Activated T-helper 17 cell treated with anti-CD3 and anti-CD28 coated beads, Interleukin-2, amount 50 U/mL, for 72 hours (primary cell): ENCODE measurements at regions not wholly inside any gene's neighbourhood (a gene's known extent, or its start where the extent isn't known, plus 50 kb on each side); places are given as distances from the start of the nearest gene placed in this dataset.
A peak's percentile ranks its signal among the peaks of the same experiment; 100 is the strongest.
"Not testable (repeated sequence)": the region's sequence is repeated elsewhere in the genome, so short reads cannot be mapped to it uniquely, and the experiment has no call there.

Experiments used
- ATAC-seq: fragments of 150-1000 bp; cut with Tn5 transposase; replicated peaks from 2 replicates; pipeline ENCODE4 v1.10.0; 2021; ENCODE audit warnings: mild to moderate bottlenecking, moderate library complexity
- H3K27ac Mint-ChIP-seq: one replicate; pipeline ENCODE4 v1.8.0; 2022; ENCODE audit warnings: mixed read lengths
- H3K27me3 Mint-ChIP-seq: one replicate; pipeline ENCODE4 v1.8.0; 2022; ENCODE audit warnings: mixed read lengths
- H3K36me3 Mint-ChIP-seq: one replicate; pipeline ENCODE4 v1.8.0; 2022; ENCODE audit warnings: low read depth, mild to moderate bottlenecking, mixed read lengths
- H3K4me1 Mint-ChIP-seq: one replicate; pipeline ENCODE4 v1.8.0; 2022; ENCODE audit warnings: mixed read lengths
- H3K4me3 Mint-ChIP-seq: one replicate; pipeline ENCODE4 v1.8.0; 2022; ENCODE audit warnings: mild to moderate bottlenecking, mixed read lengths
- H3K9me3 Mint-ChIP-seq: one replicate; pipeline ENCODE4 v1.8.0; 2022; ENCODE audit warnings: mixed read lengths

DNA sequence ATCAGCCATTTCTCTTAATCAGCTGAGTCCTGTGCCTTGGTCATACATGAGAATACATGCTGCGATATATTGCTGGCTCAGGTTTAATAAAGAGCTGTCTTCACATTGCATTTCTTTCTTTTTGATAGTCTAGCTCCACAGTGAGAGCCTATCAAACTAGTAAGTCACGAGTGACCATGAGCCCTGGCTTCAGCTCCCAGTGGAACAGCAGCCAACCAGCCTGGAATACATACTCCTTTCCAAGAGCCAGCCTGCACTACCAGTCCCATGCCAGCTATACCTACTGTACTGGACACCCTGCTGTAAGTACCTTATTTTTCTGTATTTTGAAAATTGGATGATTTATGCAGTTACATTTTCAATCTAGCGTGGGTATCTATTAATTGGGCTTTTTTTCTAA is 98.0 kb upstream of the RBMS3 start:
- Mint-ChIP-seq H3K9me3 (peaks cover 19% of the 10 kb centered on the region), H3K27ac (peak overlapping the region; percentile 16)
- H3K36me3 Mint-ChIP-seq, H3K27me3 Mint-ChIP-seq, ATAC-seq, H3K4me1 Mint-ChIP-seq, H3K4me3 Mint-ChIP-seq: not testable (repeated sequence)

- H3K27me3 Mint-ChIP-seq, result no peaks in the 10 kb centered on the region
- peak; percentile 65 for ATAC-seq
- peak overlapping the region; percentile 5 for H3K4me3 Mint-ChIP-seq
- no peaks in the 10 kb centered on the region for H3K4me1 Mint-ChIP-seq
- H3K36me3 Mint-ChIP-seq, result no peaks in the 10 kb centered on the region
- peak overlapping the region; percentile 16 for H3K27ac Mint-ChIP-seq
- H3K9me3 Mint-ChIP-seq, result peaks cover 19% of the 10 kb centered on the region
Measured at GRCh38 chr3:29183346-29184087, 97.4 kb upstream of the RBMS3 start.

GRCh38 chr3:29185706-29186105 is 95.2 kb upstream of the RBMS3 start:
- no peak overlapping the region for H3K27ac Mint-ChIP-seq
- peaks cover 7% of the 10 kb centered on the region for H3K9me3 Mint-ChIP-seq
- no peaks in the 10 kb centered on the region for H3K36me3 Mint-ChIP-seq
- no peaks in the 10 kb centered on the region for H3K4me1 Mint-ChIP-seq
- no peak for ATAC-seq
- H3K27me3 Mint-ChIP-seq, result no peaks in the 10 kb centered on the region
- no peak overlapping the region for H3K4me3 Mint-ChIP-seq

GRCh38 chr3:29186131-29186599 is 94.7 kb upstream of the RBMS3 start:
- peaks cover 4% of the 10 kb centered on the region for H3K9me3 Mint-ChIP-seq

GRCh38 chr3:29186982-29187725 is 93.7 kb upstream of the RBMS3 start:
- Mint-ChIP-seq H3K27ac (peak overlapping the region; percentile 13), H3K4me1 (no peaks in the 10 kb centered on the region), H3K36me3 (no peaks in the 10 kb centered on the region), H3K27me3 (no peaks in the 10 kb centered on the region), H3K9me3 (peaks cover 4% of the 10 kb centered on the region), H3K4me3 (no peak overlapping the region)
- peak; percentile 53 for ATAC-seq

More at GRCh38 chr3:29186131-29186599, 94.7 kb upstream of the RBMS3 start:
- ATAC-seq, result no peak
- H3K27me3 Mint-ChIP-seq, result no peaks in the 10 kb centered on the region
- H3K4me3 Mint-ChIP-seq, result no peak overlapping the region
- no peaks in the 10 kb centered on the region for H3K36me3 Mint-ChIP-seq
- H3K27ac Mint-ChIP-seq, result no peak overlapping the region
- no peaks in the 10 kb centered on the region for H3K4me1 Mint-ChIP-seq

DNA sequence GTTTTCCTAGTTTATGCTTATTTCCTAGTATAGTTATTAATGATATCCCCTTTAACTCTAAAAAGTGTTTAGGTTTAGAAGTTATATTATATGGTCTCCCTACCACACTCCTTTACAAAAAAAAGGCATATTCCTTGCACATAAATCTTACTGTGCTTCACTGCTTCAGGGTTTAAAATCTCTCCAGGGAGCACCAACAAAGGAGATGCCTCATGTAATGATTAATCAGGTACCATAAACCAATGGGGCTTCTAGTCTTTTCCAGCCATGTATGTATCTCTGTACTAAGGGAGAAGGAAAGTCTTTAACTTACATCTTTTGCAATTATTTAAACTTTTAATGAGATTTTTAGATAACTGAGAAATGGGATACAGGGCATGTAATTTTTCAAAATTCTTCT is 91.5 kb upstream of the RBMS3 start:
- Mint-ChIP-seq H3K4me1 (no peaks in the 10 kb centered on the region), H3K27me3 (no peaks in the 10 kb centered on the region), H3K36me3 (no peaks in the 10 kb centered on the region), H3K4me3 (no peak overlapping the region), H3K9me3 (peaks cover 8% of the 10 kb centered on the region), H3K27ac (no peak overlapping the region)
- no peak for ATAC-seq

GRCh38 chr3:29194139-29194538 is 86.7 kb upstream of the RBMS3 start:
- no peak overlapping the region for H3K27ac Mint-ChIP-seq
- H3K36me3 Mint-ChIP-seq, result no peaks in the 10 kb centered on the region
- H3K27me3 Mint-ChIP-seq, result no peaks in the 10 kb centered on the region
- peaks cover 14% of the 10 kb centered on the region for H3K9me3 Mint-ChIP-seq
- H3K4me1 Mint-ChIP-seq, result no peaks in the 10 kb centered on the region
- H3K4me3 Mint-ChIP-seq, result no peak overlapping the region
- ATAC-seq, result no peak

- Mint-ChIP-seq H3K4me1 (no peaks in the 10 kb centered on the region), H3K27me3 (no peaks in the 10 kb centered on the region), H3K27ac (no peak overlapping the region), H3K9me3 (peaks cover 14% of the 10 kb centered on the region), H3K4me3 (no peak overlapping the region), H3K36me3 (no peaks in the 10 kb centered on the region)
- ATAC-seq, result no peak
Measured at GRCh38 chr3:29195056-29195455, 85.8 kb upstream of the RBMS3 start.

- Mint-ChIP-seq H3K27ac (no peak overlapping the region), H3K36me3 (no peaks in the 10 kb centered on the region), H3K4me3 (no peak overlapping the region), H3K4me1 (no peaks in the 10 kb centered on the region), H3K9me3 (no peaks in the 10 kb centered on the region), H3K27me3 (no peaks in the 10 kb centered on the region)
- ATAC-seq, result no peak
Measured at GRCh38 chr3:29201604-29202003, 79.3 kb upstream of the RBMS3 start.

- Mint-ChIP-seq H3K36me3 (no peaks in the 10 kb centered on the region), H3K4me1 (no peaks in the 10 kb centered on the region), H3K27ac (no peak overlapping the region), H3K27me3 (no peaks in the 10 kb centered on the region), H3K9me3 (no peaks in the 10 kb centered on the region), H3K4me3 (no peak overlapping the region)
- ATAC-seq, result no peak
Measured at GRCh38 chr3:29202378-29202777, 78.5 kb upstream of the RBMS3 start.

DNA sequence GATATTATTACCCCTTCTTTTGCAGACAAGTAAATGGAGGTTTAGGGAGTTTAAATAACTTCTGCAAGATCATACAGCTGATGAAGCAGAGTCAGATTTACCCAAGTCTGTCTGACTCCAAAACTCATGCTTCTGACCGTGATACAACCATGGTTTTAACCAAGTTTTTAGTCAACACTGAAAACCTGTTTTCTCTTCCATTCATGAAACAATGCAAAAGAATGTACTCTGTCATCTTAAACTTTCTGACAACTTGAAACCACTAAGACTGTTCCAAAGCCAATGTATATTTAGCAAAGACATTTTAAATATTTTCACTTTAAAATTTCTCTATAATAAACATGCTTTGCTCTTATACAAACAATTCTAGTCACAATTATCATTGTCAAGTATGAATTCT is 77.0 kb upstream of the RBMS3 start:
- no peaks in the 10 kb centered on the region for H3K36me3 Mint-ChIP-seq
- no peaks in the 10 kb centered on the region for H3K4me1 Mint-ChIP-seq
- H3K27me3 Mint-ChIP-seq, result no peaks in the 10 kb centered on the region
- no peak overlapping the region for H3K27ac Mint-ChIP-seq
- ATAC-seq, result no peak
- no peak overlapping the region for H3K4me3 Mint-ChIP-seq
- H3K9me3 Mint-ChIP-seq, result no peaks in the 10 kb centered on the region

DNA sequence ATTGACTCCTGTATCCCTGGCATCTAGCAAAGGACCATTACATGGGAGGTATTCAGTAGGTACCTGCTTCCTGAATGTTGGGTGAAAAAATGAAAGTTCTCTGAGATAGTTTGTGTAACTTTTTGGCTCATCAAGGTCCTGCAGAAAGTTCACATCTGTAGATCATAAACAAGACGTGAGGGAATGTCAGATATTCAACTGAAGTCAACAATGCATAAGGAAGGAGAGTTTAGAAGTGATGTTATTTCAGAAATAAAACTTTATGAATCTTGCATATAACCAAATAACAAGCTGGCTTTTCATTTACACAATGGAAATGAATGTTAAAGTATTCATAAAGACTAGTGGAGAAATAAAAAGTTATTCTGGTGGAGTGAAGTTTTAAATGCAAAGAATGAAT is 73.4 kb upstream of the RBMS3 start:
- no peak overlapping the region for H3K4me3 Mint-ChIP-seq
- no peaks in the 10 kb centered on the region for H3K36me3 Mint-ChIP-seq
- H3K27ac Mint-ChIP-seq, result no peak overlapping the region
- H3K27me3 Mint-ChIP-seq, result no peaks in the 10 kb centered on the region
- no peaks in the 10 kb centered on the region for H3K4me1 Mint-ChIP-seq
- no peak for ATAC-seq
- H3K9me3 Mint-ChIP-seq, result no peaks in the 10 kb centered on the region

- no peak overlapping the region for H3K27ac Mint-ChIP-seq
- H3K4me1 Mint-ChIP-seq, result no peaks in the 10 kb centered on the region
- no peaks in the 10 kb centered on the region for H3K9me3 Mint-ChIP-seq
- H3K36me3 Mint-ChIP-seq, result no peaks in the 10 kb centered on the region
- no peaks in the 10 kb centered on the region for H3K27me3 Mint-ChIP-seq
- ATAC-seq, result no peak
- no peak overlapping the region for H3K4me3 Mint-ChIP-seq
Measured at GRCh38 chr3:29212789-29213433, 68.0 kb upstream of the RBMS3 start.

DNA sequence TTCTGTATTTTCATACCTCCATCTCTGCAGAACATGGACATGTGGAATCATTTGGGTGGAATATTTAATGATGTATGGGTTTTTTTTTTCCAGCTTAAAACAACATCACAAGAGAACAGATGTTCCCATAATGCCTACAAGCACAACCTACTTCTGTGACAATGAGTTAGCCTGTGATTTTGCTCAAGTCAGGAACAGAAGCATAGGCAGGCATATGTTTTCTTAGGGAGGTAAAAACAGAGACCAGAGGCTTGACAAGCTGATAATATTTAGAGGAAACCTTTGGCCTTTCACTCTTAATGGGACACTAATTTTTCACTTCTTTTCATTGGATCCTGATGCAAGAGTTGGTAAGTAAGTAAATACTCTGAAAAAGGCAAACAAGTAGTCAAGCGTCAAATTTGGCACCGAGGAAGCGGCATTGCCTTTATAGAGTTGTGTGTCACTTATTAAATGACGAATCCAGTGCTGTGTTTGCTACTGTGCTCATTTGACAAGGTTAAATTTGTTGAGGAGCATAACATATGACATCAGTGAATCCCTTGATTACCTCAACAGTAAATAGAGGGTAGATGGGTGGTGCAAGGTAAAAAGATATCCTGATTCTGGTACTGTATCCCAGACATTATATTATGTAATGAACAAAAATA is 66.7 kb upstream of the RBMS3 start:
- Mint-ChIP-seq H3K36me3 (no peaks in the 10 kb centered on the region), H3K27ac (no peak overlapping the region), H3K9me3 (peaks cover 4% of the 10 kb centered on the region), H3K4me1 (no peaks in the 10 kb centered on the region), H3K27me3 (no peaks in the 10 kb centered on the region), H3K4me3 (no peak overlapping the region)
- no peak for ATAC-seq
